ENCODE measurements at regions not wholly inside any gene's neighbourhood (a gene's known extent, or its start where the extent isn't known, plus 50 kb on each side); places are given as distances from the start of the nearest gene placed in this dataset.

GRCh38 chr10:130742941-130743675 is 568.4 kb downstream of the TCERG1L start:
- TF ChIP-seq, protein P1, sequence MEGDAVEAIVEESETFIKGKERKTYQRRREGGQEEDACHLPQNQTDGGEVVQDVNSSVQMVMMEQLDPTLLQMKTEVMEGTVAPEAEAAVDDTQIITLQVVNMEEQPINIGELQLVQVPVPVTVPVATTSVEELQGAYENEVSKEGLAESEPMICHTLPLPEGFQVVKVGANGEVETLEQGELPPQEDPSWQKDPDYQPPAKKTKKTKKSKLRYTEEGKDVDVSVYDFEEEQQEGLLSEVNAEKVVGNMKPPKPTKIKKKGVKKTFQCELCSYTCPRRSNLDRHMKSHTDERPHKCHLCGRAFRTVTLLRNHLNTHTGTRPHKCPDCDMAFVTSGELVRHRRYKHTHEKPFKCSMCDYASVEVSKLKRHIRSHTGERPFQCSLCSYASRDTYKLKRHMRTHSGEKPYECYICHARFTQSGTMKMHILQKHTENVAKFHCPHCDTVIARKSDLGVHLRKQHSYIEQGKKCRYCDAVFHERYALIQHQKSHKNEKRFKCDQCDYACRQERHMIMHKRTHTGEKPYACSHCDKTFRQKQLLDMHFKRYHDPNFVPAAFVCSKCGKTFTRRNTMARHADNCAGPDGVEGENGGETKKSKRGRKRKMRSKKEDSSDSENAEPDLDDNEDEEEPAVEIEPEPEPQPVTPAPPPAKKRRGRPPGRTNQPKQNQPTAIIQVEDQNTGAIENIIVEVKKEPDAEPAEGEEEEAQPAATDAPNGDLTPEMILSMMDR (IDR thresholded peaks at IDR 0.05): no peak

DNA sequence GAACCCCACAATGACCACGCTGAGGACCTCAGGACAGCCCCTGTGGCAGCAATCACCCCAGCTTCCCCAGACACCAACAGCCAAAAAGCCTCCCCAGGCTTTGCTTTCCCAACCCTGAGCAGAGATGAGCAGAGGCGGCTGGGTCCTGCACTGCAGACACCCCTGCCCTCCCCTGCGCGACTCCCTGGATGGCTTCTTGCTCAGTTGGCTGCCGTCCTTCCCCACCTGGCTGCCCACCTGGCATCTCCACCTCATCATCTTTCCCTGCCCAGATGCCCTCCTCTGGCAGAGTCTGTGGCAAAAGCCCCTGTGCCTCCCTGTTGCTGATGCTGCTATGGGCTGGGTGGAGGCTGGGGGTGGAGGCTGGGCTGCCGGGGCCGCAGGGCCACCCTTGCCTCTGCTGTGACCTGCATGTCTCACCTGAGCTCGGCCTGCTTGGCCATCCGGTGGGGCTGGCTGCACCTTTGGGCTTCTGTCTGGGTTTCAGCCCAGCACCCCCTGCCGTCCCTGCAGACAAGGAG is 567.7 kb downstream of the TCERG1L start:
- no peak for TF ChIP-seq POLR2A (IDR thresholded peaks at IDR 0.05)
- TF ChIP-seq, protein P1 (IDR thresholded peaks at IDR 0.05): no peak
- intact Hi-C loops (cut with DNase I): no loop called here
- peaks cover 0 to 7% (median 0%) of the 10 kb centered on the region in 4 donors for H3K27me3 ChIP-seq
- no peak for DNase-seq
- WGBS, 2 donors: 74 to 88% methylated on average over 4 to 8 of the region's 10 CpGs
- H3K4me1 ChIP-seq: no peaks in the 10 kb centered on the region
- H3K4me3 ChIP-seq: no peak overlapping the region
- no peak overlapping the region for H3K27ac ChIP-seq
- H3K9me3 ChIP-seq: no peaks in the 10 kb centered on the region
- no peaks in the 10 kb centered on the region for H3K36me3 ChIP-seq

More at GRCh38 chr10:130742941-130743675, 568.4 kb downstream of the TCERG1L start:
- WGBS, 2 donors: 73% methylated on average over 11 to 13 of the region's 16 CpGs
- DNase-seq: no peak
- no peaks in the 10 kb centered on the region for H3K9me3 ChIP-seq
- peaks cover 0 to 7% (median 0%) of the 10 kb centered on the region in 4 donors for H3K27me3 ChIP-seq
- no peak overlapping the region for H3K27ac ChIP-seq
- H3K4me1 ChIP-seq: no peaks in the 10 kb centered on the region
- H3K4me3 ChIP-seq: no peak overlapping the region
- H3K36me3 ChIP-seq: no peaks in the 10 kb centered on the region
- intact Hi-C loops (cut with DNase I): no loop called here

GRCh38 chr10:130744631-130745030 is 566.9 kb downstream of the TCERG1L start:
- WGBS, 2 donors: 62% methylated on average over 8 of the region's 8 CpGs
- intact Hi-C loops (cut with DNase I): no loop called here
- Histone ChIP-seq H3K27ac (no peak overlapping the region), H3K4me1 (no peaks in the 10 kb centered on the region), H3K4me3 (no peak overlapping the region), H3K9me3 (no peaks in the 10 kb centered on the region), H3K36me3 (no peaks in the 10 kb centered on the region), H3K27me3 (peaks cover 0 to 7% (median 0%) of the 10 kb centered on the region in 4 donors)
- DNase-seq: no peak
- no peak for TF ChIP-seq POLR2A (IDR thresholded peaks at IDR 0.05)
- TF ChIP-seq, protein P1 (IDR thresholded peaks at IDR 0.05): no peak

DNA sequence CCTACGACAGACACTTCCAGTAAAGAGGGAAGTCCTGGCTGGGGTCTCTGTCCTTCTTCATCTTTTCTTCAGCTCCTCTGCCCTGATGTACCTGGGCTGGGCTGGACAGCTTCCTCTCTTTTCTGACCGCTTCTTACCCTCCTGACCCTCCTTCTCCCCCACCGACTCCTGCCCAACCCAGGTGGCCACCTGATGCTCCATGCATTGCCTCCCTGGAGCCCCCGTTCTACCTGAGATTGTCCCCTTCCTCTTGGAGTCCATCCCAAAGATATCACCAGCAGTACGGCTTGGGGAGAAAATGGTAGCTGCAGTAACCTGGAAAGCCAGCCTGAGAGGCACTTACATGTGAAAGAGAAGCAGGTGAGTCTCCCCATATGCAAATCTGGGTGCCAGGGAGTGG is 566.3 kb downstream of the TCERG1L start:
- intact Hi-C loops (cut with DNase I): no loop called here
- TF ChIP-seq, protein P1 (IDR thresholded peaks at IDR 0.05): no peak
- TF ChIP-seq POLR2A (IDR thresholded peaks at IDR 0.05): no peak
- no peak for DNase-seq
- Histone ChIP-seq H3K9me3 (no peaks in the 10 kb centered on the region), H3K4me1 (no peaks in the 10 kb centered on the region), H3K36me3 (no peaks in the 10 kb centered on the region), H3K27me3 (peaks cover 0 to 7% (median 0%) of the 10 kb centered on the region in 4 donors), H3K27ac (no peak overlapping the region), H3K4me3 (no peak overlapping the region)
- 57 to 59% methylated on average over 4 of the region's 5 CpGs for WGBS, 2 donors

GRCh38 chr10:130745821-130746220 is 565.7 kb downstream of the TCERG1L start:
- no peaks in the 10 kb centered on the region for H3K4me1 ChIP-seq
- DNase-seq: no peak
- TF ChIP-seq, protein P1 (IDR thresholded peaks at IDR 0.05): no peak
- peaks cover 0 to 7% (median 0%) of the 10 kb centered on the region in 4 donors for H3K27me3 ChIP-seq
- H3K4me3 ChIP-seq: no peak overlapping the region
- intact Hi-C loops (cut with DNase I): no loop called here
- no peaks in the 10 kb centered on the region for H3K36me3 ChIP-seq
- H3K9me3 ChIP-seq: no peaks in the 10 kb centered on the region
- no peak overlapping the region for H3K27ac ChIP-seq
- WGBS, 2 donors: 32 to 75% methylated on average over 3 to 5 of the region's 7 CpGs
